D341Med (cell line): ENCODE measurements at regions not wholly inside any gene's neighbourhood (a gene's known extent, or its start where the extent isn't known, plus 50 kb on each side); places are given as distances from the start of the nearest gene placed in this dataset.

Experiments used
- DNase-seq: peaks from one replicate; pipeline ENCODE4 v3.0.0; 2012; ENCODE audit warnings: low spot score

DNA sequence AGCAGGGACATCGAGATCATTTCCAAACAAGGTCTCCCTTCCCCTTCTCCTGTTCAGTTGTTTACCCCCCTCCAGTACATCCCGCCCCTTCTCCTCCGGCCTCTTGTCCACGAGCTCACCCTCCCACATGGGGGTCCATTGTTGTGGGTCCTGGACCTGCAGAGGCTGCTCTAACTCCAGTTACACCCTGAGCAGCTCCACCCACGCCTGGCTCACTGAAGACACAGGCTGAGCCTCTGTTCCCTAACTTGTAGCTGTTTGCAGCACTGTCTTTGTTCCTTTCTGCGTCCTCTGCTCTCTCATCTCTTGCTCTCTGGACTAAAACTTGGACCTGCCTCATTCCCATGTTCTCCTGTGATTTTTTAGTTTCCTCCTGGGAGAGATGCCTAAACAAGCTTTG lies 377.5 kb downstream of the MED10 start:
- DNase-seq, result no peak

DNA sequence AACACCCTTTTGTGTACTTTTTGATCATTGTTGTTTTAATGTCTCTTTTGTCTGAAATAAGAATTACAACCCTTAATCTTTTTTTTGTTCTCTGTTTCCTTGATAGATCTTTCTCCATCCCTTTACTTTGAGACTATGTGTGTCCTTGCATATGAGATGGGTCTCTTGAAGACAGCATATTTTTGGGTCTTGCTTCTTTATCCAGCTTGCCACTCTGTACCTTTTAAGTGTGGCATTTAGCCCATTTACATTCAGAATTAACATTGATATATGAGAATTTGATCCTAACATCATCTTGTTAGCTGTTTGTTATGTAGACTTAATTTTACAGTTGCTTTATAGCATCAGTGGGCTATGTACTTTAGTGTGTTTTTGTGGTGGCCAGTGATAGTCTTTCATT lies 382.5 kb downstream of the MED10 start:
- no peak for DNase-seq

- no peak for DNase-seq
Measured at GRCh38 chr5:5986492-5987178, 391.7 kb downstream of the MED10 start.

DNA sequence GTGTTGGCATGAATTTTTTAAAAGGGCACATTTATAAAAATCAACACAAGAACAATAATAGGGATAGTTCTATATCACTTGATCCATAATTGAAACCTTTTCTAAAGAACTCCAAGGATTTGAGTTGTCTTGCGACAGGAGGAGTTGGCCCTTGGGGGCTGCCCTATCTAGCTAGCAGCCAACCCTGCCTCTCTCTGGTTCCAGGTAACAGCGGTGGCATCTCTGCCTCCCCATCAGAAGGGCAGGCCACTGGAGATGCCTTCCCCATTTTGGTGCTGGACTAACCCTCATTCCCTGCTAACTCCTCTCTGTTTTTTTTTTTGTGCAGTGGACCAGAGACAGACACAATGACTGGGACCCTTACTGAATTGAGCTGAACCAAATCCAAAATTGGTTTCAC lies 393.0 kb downstream of the MED10 start:
- DNase-seq, result no peak

GRCh38 chr5:5983261-5983980 lies 394.9 kb downstream of the MED10 start:
- DNase-seq, result no peak

GRCh38 chr5:5981562-5981961 lies 396.8 kb downstream of the MED10 start:
- DNase-seq, result no peak

DNA sequence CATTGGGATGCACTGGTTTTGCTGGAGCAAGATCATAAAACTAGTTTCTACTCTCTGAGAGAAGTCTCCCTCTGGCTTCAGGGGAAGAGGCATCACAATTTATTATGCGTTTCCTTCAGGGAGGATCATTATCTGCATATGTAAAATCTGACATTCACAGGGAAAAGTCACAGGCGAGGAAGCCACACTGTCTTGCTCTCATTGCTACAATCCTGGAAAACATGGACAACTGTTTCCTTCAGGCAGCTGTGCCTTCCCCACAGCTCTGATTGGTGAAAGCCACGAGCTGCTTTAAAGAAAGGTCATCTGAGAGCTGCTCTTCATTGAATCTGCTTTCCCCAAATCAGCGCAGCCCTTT lies 397.8 kb downstream of the MED10 start:
- no peak for DNase-seq

- DNase-seq, result no peak
Measured at GRCh38 chr5:5979761-5980537, 398.4 kb downstream of the MED10 start.

GRCh38 chr5:5979377-5979760 lies 399.0 kb downstream of the MED10 start:
- DNase-seq, result no peak

GRCh38 chr5:5978501-5979376 lies 399.6 kb downstream of the MED10 start:
- DNase-seq, result no peak

GRCh38 chr5:5971203-5971602 lies 407.1 kb downstream of the MED10 start:
- DNase-seq, result no peak

- DNase-seq, result no peak
Measured at GRCh38 chr5:5969942-5970483, 408.3 kb downstream of the MED10 start.

GRCh38 chr5:5968981-5969380 lies 409.4 kb downstream of the MED10 start:
- DNase-seq, result no peak

GRCh38 chr5:5967944-5968343 lies 410.4 kb downstream of the MED10 start:
- DNase-seq, result no peak

GRCh38 chr5:5967373-5967772 lies 411.0 kb downstream of the MED10 start:
- DNase-seq, result no peak

- DNase-seq, result no peak
Measured at GRCh38 chr5:5965132-5965531, 413.2 kb downstream of the MED10 start.

DNA sequence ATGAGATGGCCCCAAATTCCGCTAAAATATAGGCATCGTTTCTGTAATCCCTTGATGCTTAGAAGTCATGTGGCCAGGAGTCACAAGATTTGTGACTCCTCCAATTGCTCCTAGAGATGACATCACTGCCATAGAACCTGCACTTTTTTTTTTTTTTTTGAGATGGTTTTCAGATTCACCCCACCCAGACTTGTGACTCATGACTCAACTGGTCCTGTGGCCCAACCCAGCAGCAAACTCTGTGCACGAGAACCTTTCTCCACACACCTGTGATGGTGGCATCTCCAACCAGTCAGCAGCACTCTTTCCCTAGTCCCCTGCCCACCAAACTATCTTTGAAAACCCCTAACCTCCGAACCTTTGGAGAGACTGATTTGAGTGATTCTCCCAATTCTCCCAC lies 414.0 kb downstream of the MED10 start:
- DNase-seq, result no peak

GRCh38 chr5:5957737-5958136 lies 420.6 kb downstream of the MED10 start:
- no peak for DNase-seq

DNA sequence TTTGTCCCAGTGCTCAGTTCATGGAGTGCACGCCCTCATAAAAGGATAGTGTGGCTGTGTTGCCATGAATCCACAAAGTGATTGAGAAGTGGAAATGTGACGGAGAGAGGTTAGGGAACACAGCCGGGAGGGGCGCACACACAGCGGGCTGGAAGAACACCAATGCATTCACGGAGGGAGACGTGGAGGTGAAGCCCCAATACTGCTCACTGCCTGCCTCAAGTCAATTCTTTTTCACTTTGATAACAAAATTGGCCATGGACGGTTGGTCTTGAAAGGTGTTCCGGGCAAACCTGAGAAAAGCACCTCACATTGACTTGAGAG lies 424.1 kb downstream of the MED10 start:
- no peak for DNase-seq

DNA sequence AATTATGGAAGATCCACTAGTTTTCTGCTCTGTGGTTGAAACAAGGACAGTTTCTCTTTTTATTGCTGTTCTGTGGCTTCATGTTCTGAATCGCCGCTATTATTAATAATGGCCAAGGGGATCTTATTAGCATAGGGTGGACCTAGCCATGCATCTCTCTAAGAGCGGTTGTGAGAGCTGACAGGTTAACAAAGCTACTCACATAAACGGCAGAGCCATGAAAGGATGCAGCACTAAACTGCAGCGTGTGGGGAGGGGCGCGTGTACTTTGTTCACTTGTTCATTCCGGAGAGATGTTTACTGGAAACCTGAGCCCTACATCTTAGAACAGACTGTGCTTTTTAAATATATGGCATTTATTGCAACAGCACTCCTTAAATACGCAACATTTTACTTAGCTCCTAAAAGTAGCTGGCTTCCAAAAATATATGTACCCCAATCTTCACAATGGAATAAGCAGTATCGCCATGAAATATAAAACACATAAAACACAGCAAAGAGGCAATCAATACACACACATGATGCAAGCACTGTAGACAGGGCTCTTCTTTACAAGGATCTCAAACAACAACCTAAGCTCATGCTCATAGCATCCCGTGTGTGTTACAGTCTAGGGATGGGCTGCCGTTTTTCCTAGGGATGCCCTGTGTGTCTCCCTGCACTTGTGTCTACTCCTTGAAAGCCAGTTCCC lies 424.6 kb downstream of the MED10 start:
- DNase-seq, result no peak

DNA sequence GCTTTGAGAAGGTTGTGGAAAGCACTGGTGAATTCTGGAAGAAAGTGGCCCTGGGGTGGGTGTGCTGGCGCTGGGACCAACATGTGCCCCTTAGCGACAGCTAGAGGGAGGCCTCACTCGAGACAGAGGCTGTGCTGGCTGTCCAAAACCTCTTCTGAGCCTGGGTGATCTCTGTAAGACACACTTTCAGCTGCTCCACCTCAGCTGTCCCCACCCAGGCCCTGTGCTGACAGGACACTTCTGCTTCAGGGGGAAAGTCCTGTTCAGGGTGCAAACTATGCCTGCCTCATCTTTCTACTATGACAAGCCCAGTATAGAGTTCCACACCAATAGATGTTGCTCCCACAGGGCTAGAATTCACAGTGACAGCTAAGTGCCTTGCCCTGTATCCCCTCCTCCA lies 426.4 kb downstream of the MED10 start:
- no peak for DNase-seq

DNA sequence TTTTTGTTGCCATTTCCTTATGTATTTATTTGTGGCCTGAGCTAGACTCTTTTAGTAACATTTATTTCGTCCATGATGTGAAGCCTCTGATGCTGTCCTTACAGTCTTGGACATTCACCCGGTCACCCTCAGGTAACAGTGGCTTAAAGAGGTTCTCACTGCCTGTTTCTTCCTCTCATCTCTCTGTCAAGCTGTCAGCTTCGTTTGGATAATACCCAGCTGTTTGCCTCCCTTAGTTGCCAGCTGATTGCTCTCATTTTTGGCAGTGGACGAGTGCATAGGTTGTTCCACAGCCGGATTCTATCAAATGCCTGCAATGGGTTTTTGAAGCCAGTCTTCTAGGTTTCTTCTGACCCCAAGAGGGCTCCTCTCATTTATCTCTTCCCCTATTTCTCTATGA lies 427.7 kb downstream of the MED10 start:
- no peak for DNase-seq
